Heart left ventricle (tissue), 13 donors: ENCODE measurements at regions not wholly inside any gene's neighbourhood (a gene's known extent, or its start where the extent isn't known, plus 50 kb on each side); places are given as distances from the start of the nearest gene placed in this dataset.

Source experiments
- CTCF ChIP-seq, 12 donors: fragments of 200-600 bp; sonication (generic) in 4 of 12; IDR thresholded peaks; one replicate each; pipeline versions ENCODE4 v1.5.0 to v1.8.0; 2018 to 2022; ENCODE audit warnings: antibody characterized with exemption in 12 of 12, mild to moderate bottlenecking in 5 of 12
- POLR2A ChIP-seq, 2 donors: fragments of 450-650 bp; IDR thresholded peaks; one replicate each; pipeline ENCODE4 v1.6.1; 2017; ENCODE audit warnings: antibody characterized with exemption in 2 of 2, mild to moderate bottlenecking in 2 of 2, moderate library complexity in 2 of 2
- donor health status: ischemic (EF 13 %, LVEDD 7.1; RV severe dilation, severe dysfunction).
- donor health status: DM: no; HTN: yes; CAD: no.
- donor health status: DM: no; HTN: no; CAD: no.
- donor health status: ischemic (EF 25% LVEDD 6.9; RV normal size, moderate dysfunction).
- donor health status: ischemic (EF 25% LVEDD 5.7; RV mildly dilated, moderate dysfunction).
- donor health status: ischemic (EF 35%, LVEDD 5.7; RV mildly dilated, moderate dysfunction).
- donor health status: nonischemic (EF 11% LVEDD 7.7; RV severe dilation, severe dysfunction).
- donor health status: DM: yes; HTN: yes; CAD: no.
- donor health status: PGD.
- donor health status: ischemic (EF 29% LVEDD 5.4; RV normal size, mild dysfunction).
- donor health status: nonischemic (EF 23%, LVEDD 6.1; RV moderate dilation, normal function).

- TF ChIP-seq CTCF (IDR thresholded peaks at IDR 0.05): no peak
- no peak for TF ChIP-seq POLR2A (IDR thresholded peaks at IDR 0.05)
Measured at GRCh38 chr5:89004379-89004778, 121.4 kb upstream of the MEF2C start.
